ENCODE measurements at regions not wholly inside any gene's neighbourhood (a gene's known extent, or its start where the extent isn't known, plus 50 kb on each side); places are given as distances from the start of the nearest gene placed in this dataset.

DNA sequence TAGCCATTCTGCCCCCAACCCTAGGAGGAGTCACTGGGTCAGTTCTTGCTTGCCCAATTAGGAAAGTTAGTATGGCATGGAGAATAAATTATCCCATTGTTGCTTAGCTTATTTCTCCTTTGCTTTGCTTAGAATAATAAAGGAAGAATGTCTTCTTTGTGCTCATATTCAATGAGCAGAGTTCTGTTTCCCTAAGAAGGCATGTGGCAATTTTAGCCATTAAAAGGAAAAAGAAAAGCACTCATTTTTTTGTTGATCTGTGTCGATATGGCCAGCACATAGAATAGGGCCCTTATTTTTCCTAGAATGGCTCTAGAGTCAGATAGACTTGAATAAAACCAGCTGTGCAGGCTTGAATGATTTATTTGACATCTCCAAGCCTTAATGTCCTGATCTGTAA lies 166.4 kb upstream of the PPARGC1A start:
- ChIA-PET CTCF (no interaction called here), POLR2A (no interaction called here)
- H3K4me1 ChIP-seq (ENCODE audit: control insufficient read depth in 2 of 2, insufficient read depth in 2 of 2, low read length in 2 of 2), result no peaks in the 10 kb centered on the region
- no peaks in the 10 kb centered on the region for H3K36me3 ChIP-seq (ENCODE audit: control insufficient read depth in 2 of 3, insufficient read depth in 3 of 3, low read length in 3 of 3)
- no peaks in the 10 kb centered on the region for H3K27me3 Mint-ChIP-seq
- ATAC-seq (no peak), DNase-seq (no peak)
- H3K9me3 ChIP-seq (ENCODE audit: control insufficient read depth in 2 of 3, low read length in 3 of 3), result no peaks in the 10 kb centered on the region
- no peak overlapping the region for H3K27ac Mint-ChIP-seq
- no peaks in the 10 kb centered on the region for H3K36me3 Mint-ChIP-seq
- H3K4me1 Mint-ChIP-seq, result no peaks in the 10 kb centered on the region
- intact Hi-C loops (cut with micrococcal nuclease), result no loop called here
- H3K27ac ChIP-seq (ENCODE audit: low read depth, low read length), result no peak overlapping the region
- H3K27me3 ChIP-seq (ENCODE audit: control insufficient read depth in 2 of 2, insufficient read depth in 2 of 2, low read length in 2 of 2), result no peaks in the 10 kb centered on the region
- H3K4me3 Mint-ChIP-seq, result no peak overlapping the region
- peaks cover 0 to 8% (median 3%) of the 10 kb centered on the region in 11 donors for H3K9me3 Mint-ChIP-seq
- H3K4me3 ChIP-seq (ENCODE audit: low read length), result no peak overlapping the region

DNA sequence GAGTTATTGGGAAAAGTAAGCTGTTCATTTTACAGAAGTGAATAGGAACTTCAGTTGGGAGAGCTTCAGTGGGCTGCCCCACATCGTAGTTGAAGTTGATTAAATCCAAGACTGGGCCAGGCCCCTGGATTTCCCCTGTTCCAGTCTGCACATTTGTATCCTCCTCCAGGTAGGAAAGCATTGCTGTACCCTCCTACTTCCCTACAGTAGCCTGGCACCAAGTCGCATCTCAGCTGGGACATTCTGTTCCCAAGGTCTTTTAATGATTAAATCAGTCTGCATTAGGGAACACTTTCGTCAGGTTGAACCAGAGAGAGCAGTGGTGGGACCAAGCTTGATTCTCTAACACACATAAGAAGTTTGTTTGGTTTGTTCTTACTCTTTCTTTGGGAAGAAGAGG lies 165.8 kb upstream of the PPARGC1A start:
- no peak for DNase-seq
- Histone ChIP-seq H3K9me3 (ENCODE audit: control insufficient read depth in 2 of 3, low read length in 3 of 3) (no peaks in the 10 kb centered on the region), H3K27ac (ENCODE audit: low read depth, low read length) (no peak overlapping the region), H3K4me3 (ENCODE audit: low read length) (no peak overlapping the region), H3K4me1 (ENCODE audit: control insufficient read depth in 2 of 2, insufficient read depth in 2 of 2, low read length in 2 of 2) (no peaks in the 10 kb centered on the region), H3K36me3 (ENCODE audit: control insufficient read depth in 2 of 3, insufficient read depth in 3 of 3, low read length in 3 of 3) (no peaks in the 10 kb centered on the region), H3K27me3 (ENCODE audit: control insufficient read depth in 2 of 2, insufficient read depth in 2 of 2, low read length in 2 of 2) (no peaks in the 10 kb centered on the region)
- Mint-ChIP-seq H3K27ac (no peak overlapping the region), H3K36me3 (no peaks in the 10 kb centered on the region), H3K4me3 (no peak overlapping the region), H3K9me3 (peaks cover 0 to 8% (median 3%) of the 10 kb centered on the region in 11 donors), H3K4me1 (no peaks in the 10 kb centered on the region), H3K27me3 (no peaks in the 10 kb centered on the region)
- POLR2A ChIA-PET, result no interaction called here
- intact Hi-C loops (cut with micrococcal nuclease), result no loop called here
- CTCF ChIA-PET, result no interaction called here
- ATAC-seq, result no peak

DNA sequence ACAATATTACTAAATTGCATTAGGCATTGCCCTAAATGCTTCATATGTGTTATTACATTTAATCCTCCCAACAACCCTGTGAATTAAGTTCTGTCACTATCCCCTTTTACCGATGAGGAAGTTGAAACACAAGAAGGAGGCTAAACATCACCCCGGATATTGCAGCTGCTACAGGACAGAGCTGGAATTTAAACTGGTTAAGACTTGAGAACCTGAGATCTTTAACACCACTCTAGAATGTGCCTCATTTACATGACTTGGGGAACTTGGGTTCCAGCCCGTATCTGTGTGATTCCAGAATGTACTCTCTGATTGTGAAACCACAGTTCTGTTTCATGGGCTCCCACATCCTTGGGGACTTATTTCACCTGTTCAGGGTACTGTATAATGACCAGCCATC lies 165.1 kb upstream of the PPARGC1A start:
- no peak for ATAC-seq
- Mint-ChIP-seq H3K36me3 (no peaks in the 10 kb centered on the region), H3K27ac (no peak overlapping the region), H3K4me1 (no peaks in the 10 kb centered on the region), H3K9me3 (peaks cover 0 to 8% (median 3%) of the 10 kb centered on the region in 11 donors), H3K4me3 (no peak overlapping the region), H3K27me3 (no peaks in the 10 kb centered on the region)
- Histone ChIP-seq H3K27me3 (ENCODE audit: control insufficient read depth in 2 of 2, insufficient read depth in 2 of 2, low read length in 2 of 2) (no peaks in the 10 kb centered on the region), H3K27ac (ENCODE audit: low read depth, low read length) (no peak overlapping the region), H3K4me3 (ENCODE audit: low read length) (no peak overlapping the region), H3K4me1 (ENCODE audit: control insufficient read depth in 2 of 2, insufficient read depth in 2 of 2, low read length in 2 of 2) (no peaks in the 10 kb centered on the region), H3K9me3 (ENCODE audit: control insufficient read depth in 2 of 3, low read length in 3 of 3) (no peaks in the 10 kb centered on the region), H3K36me3 (ENCODE audit: control insufficient read depth in 2 of 3, insufficient read depth in 3 of 3, low read length in 3 of 3) (no peaks in the 10 kb centered on the region)
- POLR2A ChIA-PET, result no interaction called here
- intact Hi-C loops (cut with micrococcal nuclease), result no loop called here
- DNase-seq, result no peak
- CTCF ChIA-PET, result no interaction called here

DNA sequence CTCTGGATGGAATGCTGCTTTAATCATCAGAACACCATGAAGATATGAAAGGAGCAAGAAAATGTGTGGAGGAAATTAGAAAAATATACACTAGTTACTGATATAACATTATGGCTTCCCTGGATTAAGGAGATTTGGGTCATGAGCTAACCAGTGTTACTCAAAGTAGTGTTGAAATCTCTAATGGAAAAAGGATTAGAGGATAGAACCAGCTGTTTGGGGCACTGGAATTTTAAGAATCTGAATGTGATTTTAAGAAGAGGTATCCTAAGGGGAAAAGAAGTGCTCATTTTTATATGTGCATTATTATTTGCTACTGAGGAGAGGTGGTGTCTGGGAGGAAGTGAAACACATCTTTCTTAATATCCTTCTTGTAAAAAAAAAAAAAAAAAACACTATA lies 164.1 kb upstream of the PPARGC1A start:
- DNase-seq, result no peak

DNA sequence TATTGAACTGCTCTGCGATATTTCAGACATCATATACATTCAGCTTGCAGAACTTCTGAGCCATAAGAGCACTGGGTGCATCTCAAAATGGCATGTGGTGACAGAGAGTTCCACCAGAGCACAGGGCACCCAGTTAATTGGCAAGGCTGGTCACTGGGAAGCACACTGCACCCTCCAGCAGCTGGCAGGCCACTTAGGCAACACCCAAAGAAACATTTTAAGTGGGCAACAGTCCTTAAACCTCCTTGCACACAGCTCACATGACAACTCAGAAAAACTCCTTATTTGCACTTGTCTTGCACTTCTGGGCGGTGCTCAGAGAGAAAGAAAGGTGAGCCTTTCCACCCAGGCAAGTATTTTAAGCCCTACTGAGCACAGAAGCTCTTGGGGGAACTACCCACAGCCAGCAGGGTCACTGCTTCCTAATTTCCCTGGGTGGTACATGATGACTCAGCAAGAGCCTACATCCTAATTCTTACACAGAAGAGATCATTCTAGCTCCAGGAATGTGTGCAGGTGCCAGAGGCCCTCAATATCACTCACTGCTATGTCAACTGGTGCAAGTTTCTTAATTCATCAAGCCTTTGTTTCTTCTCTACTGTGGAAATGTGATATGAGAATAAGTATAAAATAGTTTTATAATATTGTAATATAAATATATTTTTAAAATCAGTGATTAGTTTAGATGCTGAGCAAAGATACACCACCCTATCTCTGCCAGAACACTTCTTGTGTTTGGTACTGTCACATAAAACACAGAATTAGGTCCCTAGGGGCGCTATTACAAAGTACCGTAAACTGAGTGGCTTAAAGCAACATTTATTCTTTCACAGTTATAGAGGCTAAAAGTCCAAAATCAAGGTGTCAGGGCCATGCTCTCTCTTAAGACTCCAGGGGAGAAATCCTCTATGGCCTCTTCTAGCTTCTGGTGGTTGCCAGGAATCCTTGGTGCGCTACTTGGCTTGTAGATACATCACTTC lies 155.1 kb upstream of the PPARGC1A start:
- Histone ChIP-seq H3K4me1 (ENCODE audit: control insufficient read depth in 2 of 2, insufficient read depth in 2 of 2, low read length in 2 of 2) (no peaks in the 10 kb centered on the region), H3K27me3 (ENCODE audit: control insufficient read depth in 2 of 2, insufficient read depth in 2 of 2, low read length in 2 of 2) (no peaks in the 10 kb centered on the region), H3K36me3 (ENCODE audit: control insufficient read depth in 2 of 3, insufficient read depth in 3 of 3, low read length in 3 of 3) (no peaks in the 10 kb centered on the region), H3K27ac (ENCODE audit: low read depth, low read length) (no peak overlapping the region), H3K4me3 (ENCODE audit: low read length) (no peak overlapping the region), H3K9me3 (ENCODE audit: control insufficient read depth in 2 of 3, low read length in 3 of 3) (no peaks in the 10 kb centered on the region)
- DNase-seq (no peak), ATAC-seq (no peak)
- intact Hi-C loops (cut with micrococcal nuclease), result no loop called here
- Mint-ChIP-seq H3K27ac (no peak overlapping the region), H3K27me3 (peaks cover 0 to 4% (median 0%) of the 10 kb centered on the region in 5 donors), H3K4me3 (no peak overlapping the region), H3K9me3 (peaks cover 0 to 9% (median 0%) of the 10 kb centered on the region in 11 donors), H3K36me3 (no peaks in the 10 kb centered on the region), H3K4me1 (no peaks in the 10 kb centered on the region)
- POLR2A ChIA-PET, result no interaction called here
- CTCF ChIA-PET, result no interaction called here

More for the DNA sequence above, 164.1 kb upstream of the PPARGC1A start:
- no peak overlapping the region for H3K27ac Mint-ChIP-seq
- no peaks in the 10 kb centered on the region for H3K36me3 ChIP-seq (ENCODE audit: control insufficient read depth in 2 of 3, insufficient read depth in 3 of 3, low read length in 3 of 3)
- H3K27ac ChIP-seq (ENCODE audit: low read depth, low read length), result no peak overlapping the region
- CTCF ChIA-PET, result no interaction called here
- H3K9me3 ChIP-seq (ENCODE audit: control insufficient read depth in 2 of 3, low read length in 3 of 3), result no peaks in the 10 kb centered on the region
- no peak for ATAC-seq
- no peaks in the 10 kb centered on the region for H3K27me3 ChIP-seq (ENCODE audit: control insufficient read depth in 2 of 2, insufficient read depth in 2 of 2, low read length in 2 of 2)
- no peak overlapping the region for H3K4me3 Mint-ChIP-seq
- H3K27me3 Mint-ChIP-seq, result no peaks in the 10 kb centered on the region
- no peaks in the 10 kb centered on the region for H3K4me1 ChIP-seq (ENCODE audit: control insufficient read depth in 2 of 2, insufficient read depth in 2 of 2, low read length in 2 of 2)
- H3K4me1 Mint-ChIP-seq, result no peaks in the 10 kb centered on the region
- peaks cover 0 to 8% (median 3%) of the 10 kb centered on the region in 11 donors for H3K9me3 Mint-ChIP-seq
- no peaks in the 10 kb centered on the region for H3K36me3 Mint-ChIP-seq
- POLR2A ChIA-PET, result no interaction called here
- intact Hi-C loops (cut with micrococcal nuclease), result no loop called here
- no peak overlapping the region for H3K4me3 ChIP-seq (ENCODE audit: low read length)

DNA sequence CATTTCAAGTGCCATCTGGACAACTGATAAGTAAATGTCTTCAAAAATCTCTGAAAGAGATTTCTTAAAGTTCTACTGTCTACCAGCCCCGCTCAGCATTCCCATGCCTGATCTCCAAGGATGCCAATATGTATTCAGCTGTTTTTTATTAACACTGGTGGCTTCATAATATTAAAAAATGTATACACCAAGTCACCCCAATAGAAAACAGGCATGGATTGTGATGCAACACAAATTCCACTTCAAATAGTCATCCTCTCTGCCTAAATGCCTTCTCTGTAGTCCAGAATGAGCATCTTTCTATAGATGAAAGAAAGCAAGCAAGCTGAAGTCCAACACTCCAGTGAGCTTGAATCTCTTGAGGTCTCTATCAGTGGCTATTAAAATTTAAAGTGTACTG lies 152.2 kb upstream of the PPARGC1A start:
- CTCF ChIA-PET, result no interaction called here
- H3K27me3 ChIP-seq (ENCODE audit: control insufficient read depth in 2 of 2, insufficient read depth in 2 of 2, low read length in 2 of 2), result no peaks in the 10 kb centered on the region
- Mint-ChIP-seq H3K27ac (no peak overlapping the region), H3K4me1 (no peaks in the 10 kb centered on the region), H3K36me3 (no peaks in the 10 kb centered on the region), H3K9me3 (peaks cover 0 to 7% (median 0%) of the 10 kb centered on the region in 11 donors), H3K27me3 (peaks cover 0 to 4% (median 0%) of the 10 kb centered on the region in 5 donors), H3K4me3 (no peak overlapping the region)
- intact Hi-C loops (cut with micrococcal nuclease), result no loop called here
- H3K36me3 ChIP-seq (ENCODE audit: control insufficient read depth in 2 of 3, insufficient read depth in 3 of 3, low read length in 3 of 3), result no peaks in the 10 kb centered on the region
- H3K27ac ChIP-seq (ENCODE audit: low read depth, low read length), result no peak overlapping the region
- H3K9me3 ChIP-seq (ENCODE audit: control insufficient read depth in 2 of 3, low read length in 3 of 3), result no peaks in the 10 kb centered on the region
- H3K4me3 ChIP-seq (ENCODE audit: low read length), result no peak overlapping the region
- DNase-seq (no peak), ATAC-seq (no peak)
- H3K4me1 ChIP-seq (ENCODE audit: control insufficient read depth in 2 of 2, insufficient read depth in 2 of 2, low read length in 2 of 2), result no peaks in the 10 kb centered on the region
- POLR2A ChIA-PET, result no interaction called here

DNA sequence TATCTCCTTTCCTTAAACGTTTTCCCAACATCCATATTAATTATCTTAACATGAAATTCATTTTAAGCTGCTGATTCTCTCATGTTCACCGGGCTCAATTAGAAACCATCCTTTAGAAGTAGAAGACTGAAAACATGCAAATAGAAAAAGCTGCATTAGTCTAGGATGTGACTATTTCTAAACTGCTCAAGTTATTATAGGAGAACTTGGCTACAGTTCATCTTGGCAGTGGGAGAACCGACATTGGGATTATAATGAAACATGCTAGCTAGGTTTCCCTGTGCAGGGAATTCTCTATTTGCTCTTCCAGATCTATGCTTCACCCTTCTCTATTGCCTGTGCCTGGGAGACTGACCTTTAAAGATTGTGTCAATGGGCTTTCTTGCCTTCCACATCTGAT lies 151.0 kb upstream of the PPARGC1A start:
- H3K27me3 Mint-ChIP-seq, result peaks cover 0 to 4% (median 0%) of the 10 kb centered on the region in 5 donors
- DNase-seq (no peak), ATAC-seq (no peak)
- no peaks in the 10 kb centered on the region for H3K9me3 ChIP-seq (ENCODE audit: control insufficient read depth in 2 of 3, low read length in 3 of 3)
- H3K27me3 ChIP-seq (ENCODE audit: control insufficient read depth in 2 of 2, insufficient read depth in 2 of 2, low read length in 2 of 2), result no peaks in the 10 kb centered on the region
- intact Hi-C loops (cut with micrococcal nuclease), result no loop called here
- no peak overlapping the region for H3K4me3 Mint-ChIP-seq
- no peaks in the 10 kb centered on the region for H3K36me3 Mint-ChIP-seq
- ChIA-PET CTCF (no interaction called here), POLR2A (no interaction called here)
- no peaks in the 10 kb centered on the region for H3K4me1 Mint-ChIP-seq
- no peak overlapping the region for H3K4me3 ChIP-seq (ENCODE audit: low read length)
- no peaks in the 10 kb centered on the region for H3K36me3 ChIP-seq (ENCODE audit: control insufficient read depth in 2 of 3, insufficient read depth in 3 of 3, low read length in 3 of 3)
- H3K4me1 ChIP-seq (ENCODE audit: control insufficient read depth in 2 of 2, insufficient read depth in 2 of 2, low read length in 2 of 2), result no peaks in the 10 kb centered on the region
- no peak overlapping the region for H3K27ac ChIP-seq (ENCODE audit: low read depth, low read length)
- peaks cover 0 to 4% (median 0%) of the 10 kb centered on the region in 11 donors for H3K9me3 Mint-ChIP-seq
- H3K27ac Mint-ChIP-seq, result no peak overlapping the region

Data from naive thymus-derived CD4-positive, alpha-beta T cell (primary cell).